GM23248 (cell line): ENCODE measurements at regions not wholly inside any gene's neighbourhood (a gene's known extent, or its start where the extent isn't known, plus 50 kb on each side); places are given as distances from the start of the nearest gene placed in this dataset.
A peak's percentile ranks its signal among the peaks of the same experiment; 100 is the strongest.

Experiments
- DNase-seq: peaks from one replicate; pipeline ENCODE4 v3.0.0-alpha.2; 2015
- H2AFZ ChIP-seq: fragments of 200-600 bp; sonication (generic); 2 replicates; pipeline ENCODE4 v1.6.1; 2016; ENCODE audit warnings: antibody characterized with exemption
- H3F3A ChIP-seq: fragments of 200-600 bp; sonication (generic); 2 replicates; pipeline ENCODE4 v1.6.1; 2016; ENCODE audit warnings: mild to moderate bottlenecking, antibody characterized with exemption, mixed run types; ENCODE audit not compliant: insufficient read depth
- H3K27ac ChIP-seq: fragments of 200-600 bp; sonication (generic); 2 replicates; pipeline ENCODE4 v1.5.1; 2016; ENCODE audit warnings: mild to moderate bottlenecking
- H3K27me3 ChIP-seq: fragments of 200-600 bp; sonication (generic); replicated peaks from 2 replicates; pipeline ENCODE4 v1.6.1; 2016; ENCODE audit warnings: mild to moderate bottlenecking; ENCODE audit not compliant: insufficient read depth
- H3K36me3 ChIP-seq: fragments of 200-600 bp; sonication (generic); 2 replicates; pipeline ENCODE4 v1.6.1; 2016; ENCODE audit warnings: low read depth, mild to moderate bottlenecking
- H3K4me1 ChIP-seq: fragments of 200-600 bp; sonication (generic); 2 replicates; pipeline ENCODE4 v1.6.1; 2016; ENCODE audit warnings: mild to moderate bottlenecking; ENCODE audit not compliant: insufficient read depth
- H3K4me2 ChIP-seq: fragments of 200-600 bp; sonication (generic); one replicate; pipeline ENCODE4 v1.6.1; 2016; ENCODE audit warnings: mild to moderate bottlenecking; ENCODE audit not compliant: unreplicated experiment
- H3K4me3 ChIP-seq: fragments of 200-600 bp; sonication (generic); 2 replicates; pipeline ENCODE4 v1.5.1; 2016; ENCODE audit warnings: mild to moderate bottlenecking
- H3K79me2 ChIP-seq: fragments of 200-600 bp; sonication (generic); 2 replicates; pipeline ENCODE4 v1.6.1; 2016; ENCODE audit warnings: mild to moderate bottlenecking; ENCODE audit not compliant: insufficient read depth
- H3K9ac ChIP-seq: fragments of 200-600 bp; sonication (generic); 2 replicates; pipeline ENCODE4 v1.6.1; 2016; ENCODE audit warnings: mild to moderate bottlenecking
- H3K9me2 ChIP-seq: fragments of 200-600 bp; sonication (generic); 2 replicates; pipeline ENCODE4 v1.6.1; 2016; ENCODE audit warnings: mixed run types, mild to moderate bottlenecking, moderate library complexity; ENCODE audit not compliant: insufficient read depth
- H3K9me3 ChIP-seq: fragments of 200-600 bp; sonication (generic); one replicate; pipeline ENCODE4 v1.6.1; 2017; ENCODE audit warnings: low read depth
- H4K20me1 ChIP-seq: fragments of 200-600 bp; sonication (generic); 2 replicates; pipeline ENCODE4 v1.6.0; 2016; ENCODE audit not compliant: insufficient read depth
- EZH2 ChIP-seq: fragments of 200-600 bp; sonication (generic); IDR thresholded peaks from 2 replicates; pipeline ENCODE4 v1.6.1; 2018; ENCODE audit warnings: antibody characterized with exemption, mild to moderate bottlenecking; ENCODE audit not compliant: insufficient read depth, poor library complexity, severe bottlenecking
- EZH2phosphoT487 ChIP-seq: fragments of 200-600 bp; sonication (generic); IDR thresholded peaks from 2 replicates; pipeline ENCODE4 v1.6.1; 2018; ENCODE audit warnings: antibody characterized with exemption, moderate library complexity, mild to moderate bottlenecking, low read depth; ENCODE audit not compliant: insufficient read depth
- WGBS, 2 experiments: methylation state at CpG; one replicate each; pipeline ENCODE4 v1.1.6; 2015 to 2017; ENCODE audit warnings: low lambda C conversion rate in 2 of 2, low coverage in 1 of 2; ENCODE audit errors: missing lambda C conversion rate in 2 of 2; 5-methylcytosine and 5-hydroxymethylcytosine counted together
- in situ Hi-C: fragments of 300-500 bp; cut with MboI; formaldehyde crosslinking; loops from 2 replicates; pipeline ENCODE4 v1.15.0; 2020

GRCh38 chr20:4519534-4519933 is 166.7 kb upstream of the PRNP start:
- WGBS, 2 experiments: 45 to 47% methylated on average over 2 of the region's 2 CpGs
- Histone ChIP-seq H3K4me1 (no peaks in the 10 kb centered on the region), H4K20me1 (no peaks in the 10 kb centered on the region), H3K9ac (no peak overlapping the region), H3K4me2 (no peak overlapping the region), H3K27me3 (no peaks in the 10 kb centered on the region), H3K4me3 (no peak overlapping the region), H3K79me2 (no peaks in the 10 kb centered on the region), H2AFZ (no peak overlapping the region), H3F3A (no peaks in the 10 kb centered on the region), H3K9me3 (no peaks in the 10 kb centered on the region), H3K9me2 (no peaks in the 10 kb centered on the region), H3K27ac (no peak overlapping the region), H3K36me3 (no peaks in the 10 kb centered on the region)
- in situ Hi-C loops: no loop called here
- DNase-seq: peak; percentile 4
- TF ChIP-seq EZH2phosphoT487 (no peak), EZH2 (no peak)

GRCh38 chr20:4516876-4517275 is 169.4 kb upstream of the PRNP start:
- no peak overlapping the region for H2AFZ ChIP-seq
- in situ Hi-C loops: no loop called here
- 38 to 50% methylated on average over 1 of the region's 1 CpG for WGBS, 2 experiments

GRCh38 chr20:4513720-4514119 is 172.5 kb upstream of the PRNP start:
- no peak overlapping the region for H3K4me3 ChIP-seq
- no peak overlapping the region for H3K9ac ChIP-seq
- H3K27me3 ChIP-seq: no peaks in the 10 kb centered on the region
- no peaks in the 10 kb centered on the region for H4K20me1 ChIP-seq
- no peak for TF ChIP-seq EZH2
- no peak for TF ChIP-seq EZH2phosphoT487
- H3K4me2 ChIP-seq: peak overlapping the region; percentile 46
- peaks cover 22% of the 10 kb centered on the region for H3F3A ChIP-seq
- in situ Hi-C loops: no loop called here
- H3K79me2 ChIP-seq: no peaks in the 10 kb centered on the region
- H3K36me3 ChIP-seq: no peaks in the 10 kb centered on the region
- peak overlapping the region; percentile 70; the same call in 1 of the 2 replicates for H3K27ac ChIP-seq
- peaks cover 24% of the 10 kb centered on the region for H3K4me1 ChIP-seq
- no peaks in the 10 kb centered on the region for H3K9me2 ChIP-seq
- no peak overlapping the region for H2AFZ ChIP-seq
- DNase-seq: peak; percentile 57
- no peaks in the 10 kb centered on the region for H3K9me3 ChIP-seq

More at GRCh38 chr20:4516876-4517275, 169.4 kb upstream of the PRNP start:
- no peaks in the 10 kb centered on the region for H3K9me2 ChIP-seq
- TF ChIP-seq EZH2phosphoT487: no peak
- TF ChIP-seq EZH2: no peak
- no peak overlapping the region for H3K4me3 ChIP-seq
- no peak overlapping the region for H3K27ac ChIP-seq
- DNase-seq: peak; percentile 16
- H3F3A ChIP-seq: peaks cover 10% of the 10 kb centered on the region
- no peak overlapping the region for H3K9ac ChIP-seq
- no peaks in the 10 kb centered on the region for H3K36me3 ChIP-seq
- H3K79me2 ChIP-seq: no peaks in the 10 kb centered on the region
- H4K20me1 ChIP-seq: no peaks in the 10 kb centered on the region
- no peaks in the 10 kb centered on the region for H3K9me3 ChIP-seq
- peaks cover 20% of the 10 kb centered on the region for H3K4me1 ChIP-seq
- H3K27me3 ChIP-seq: no peaks in the 10 kb centered on the region
- H3K4me2 ChIP-seq: no peak overlapping the region

- Histone ChIP-seq H3K9ac (no peak overlapping the region), H3K4me3 (no peak overlapping the region), H4K20me1 (no peaks in the 10 kb centered on the region), H3K9me2 (no peaks in the 10 kb centered on the region), H3K9me3 (no peaks in the 10 kb centered on the region), H3K4me1 (peaks cover 25% of the 10 kb centered on the region), H3K36me3 (no peaks in the 10 kb centered on the region), H3F3A (peaks cover 22% of the 10 kb centered on the region), H3K79me2 (no peaks in the 10 kb centered on the region), H2AFZ (no peak overlapping the region), H3K4me2 (peak overlapping the region; percentile 46), H3K27me3 (no peaks in the 10 kb centered on the region), H3K27ac (peak overlapping the region; percentile 70)
- 14 to 18% methylated on average over 3 of the region's 3 CpGs for WGBS, 2 experiments
- peak; percentile 92 for DNase-seq
- TF ChIP-seq EZH2 (no peak), EZH2phosphoT487 (no peak)
- in situ Hi-C loops: no loop called here
These were observed 173.2 kb upstream of the PRNP start for GRCh38 chr20:4512891-4513550.
